Spleen (tissue), 11 donors: ENCODE measurements at regions not wholly inside any gene's neighbourhood (a gene's known extent, or its start where the extent isn't known, plus 50 kb on each side); places are given as distances from the start of the nearest gene placed in this dataset.
A peak's percentile ranks its signal among the peaks of the same experiment; 100 is the strongest.

ENCODE experiments used
- DNase-seq: peaks from one replicate; pipeline ENCODE4 v3.0.0-alpha.2; 2020
- H3K27ac ChIP-seq, 8 donors: fragments of 200-600 bp; sonication (generic) in 7 of 8; 1 replicate in 4 of 8; 2 replicates in 4 of 8; pipeline versions ENCODE4 v1.5.0 to v1.8.0; 2016 to 2021; ENCODE audit warnings: inconsistent platforms in 4 of 8, mild to moderate bottlenecking in 4 of 8, moderate library complexity in 1 of 8
- H3K27me3 ChIP-seq, 7 donors: fragments of 200-600 bp; sonication (generic) in 6 of 7; replicated peaks in 1 of 7; 1 replicate in 4 of 7; 2 replicates in 3 of 7; pipeline versions ENCODE4 v1.5.0 to v1.8.0; 2016 to 2021; ENCODE audit warnings: inconsistent platforms in 3 of 7, mild to moderate bottlenecking in 1 of 7
- H3K36me3 ChIP-seq, 6 donors: fragments of 200-600 bp; sonication (generic) in 5 of 6; 1 replicate in 4 of 6; 2 replicates in 2 of 6; pipeline versions ENCODE4 v1.5.0 to v1.8.0; 2016 to 2021; ENCODE audit warnings: inconsistent platforms in 2 of 6
- H3K4me1 ChIP-seq, 6 donors: fragments of 200-600 bp; sonication (generic) in 5 of 6; 1 replicate in 3 of 6; 2 replicates in 3 of 6; pipeline versions ENCODE4 v1.5.0 to v1.8.0; 2016 to 2021; ENCODE audit warnings: inconsistent platforms in 3 of 6
- H3K4me3 ChIP-seq, 8 donors: fragments of 200-600 bp; sonication (generic) in 7 of 8; 1 replicate in 4 of 8; 2 replicates in 4 of 8; pipeline versions ENCODE4 v1.5.0 to v1.8.0; 2016 to 2021; ENCODE audit warnings: inconsistent platforms in 4 of 8, mild to moderate bottlenecking in 4 of 8, moderate library complexity in 2 of 8
- H3K9me3 ChIP-seq, 8 donors: fragments of 200-600 bp; sonication (generic) in 7 of 8; 1 replicate in 4 of 8; 2 replicates in 4 of 8; pipeline versions ENCODE4 v1.5.0 to v1.8.0; 2016 to 2021; ENCODE audit warnings: inconsistent platforms in 4 of 8
- POLR2A ChIP-seq, 3 donors: fragments of 450-650 bp; IDR thresholded peaks; one replicate each; pipeline ENCODE4 v1.5.1; 2017; ENCODE audit warnings: antibody characterized with exemption in 3 of 3, mild to moderate bottlenecking in 1 of 3
- POLR2AphosphoS5 ChIP-seq, 3 donors: sonication (generic); formaldehyde crosslinking; IDR thresholded peaks; one replicate each; pipeline ENCODE4 v1.5.1; 2017; ENCODE audit warnings: antibody characterized with exemption in 3 of 3
- WGBS, 5 donors: extraction: QIAGEN DNeasy Blood & Tissue Kit in 3 of 5; methylation state at CpG; one replicate each; pipeline versions ENCODE4 v1.1.5 to v1.1.7; 2013 to 2018; 5-methylcytosine and 5-hydroxymethylcytosine counted together
- intact Hi-C: fragments of 100-400 bp; cut with DNase I; formaldehyde crosslinking; loops from one replicate; pipeline ENCODE4 v1.15.0; 2023; ENCODE audit warnings: low total_unique reads
- TF ChIP-seq, protein P1 (sequence below), 11 experiments: fragments of 200-600 bp in 7 of 11; fragments of 450-650 bp in 4 of 11; sonication (generic) in 4 of 11; IDR thresholded peaks in 8 of 11; conservative IDR thresholded peaks in 3 of 11; 1 replicate in 7 of 11; 2 replicates in 4 of 11; pipeline versions ENCODE4 v1.4.0 to v1.8.0; 2016 to 2021; ENCODE audit warnings: antibody characterized with exemption in 11 of 11, inconsistent platforms in 4 of 11, mild to moderate bottlenecking in 1 of 11
- donor health status: healthy with polysubstance abuse.
- donor health status: DM: no; HTN: no; CAD: no; lungs with moderate emphysema.
- donor health status: DM: no; HTN: no; CAD: no.
- donor health status: Bipolar disorder and iron deficiency.
- donor health status: healthy.
- donor health status: DM: no; HTN: no; CAD: no.
- donor health status: DM: yes; HTN: yes; CAD: no.

DNA sequence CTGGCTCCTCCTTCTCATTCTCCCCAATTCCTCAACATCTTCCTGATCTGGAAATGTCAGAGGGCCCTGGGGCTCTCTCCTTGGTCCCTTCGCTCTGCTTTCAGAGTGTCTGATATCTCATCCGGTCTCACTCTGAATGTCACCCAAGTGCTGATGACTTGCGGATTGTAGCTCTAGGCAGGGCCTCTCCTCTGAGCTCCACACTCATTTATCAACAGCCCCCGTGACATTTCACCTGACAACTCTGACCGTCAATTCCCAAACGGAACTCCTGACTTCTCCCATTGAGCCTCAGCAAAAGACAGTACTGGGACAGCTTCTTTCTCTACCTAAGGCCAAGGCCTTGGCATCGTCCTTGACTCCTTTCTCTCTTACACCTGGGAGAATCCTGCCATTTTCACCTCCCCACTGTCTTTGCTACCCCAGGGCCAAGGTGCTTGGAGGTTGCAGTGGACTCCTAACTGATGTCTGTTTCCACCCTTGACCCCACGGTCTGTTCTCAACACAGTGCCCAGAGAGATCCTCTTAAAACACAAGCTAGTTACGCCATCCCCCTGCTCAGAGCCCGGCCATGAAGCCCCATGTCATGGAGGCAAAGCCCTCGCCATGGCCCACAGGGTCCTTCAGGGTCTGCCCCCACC lies 57.5 kb upstream of the THY1 start:
- Histone ChIP-seq H3K27ac (no peak overlapping the region), H3K9me3 (no peaks in the 10 kb centered on the region), H3K36me3 (no peaks in the 10 kb centered on the region), H3K4me3 (no peak overlapping the region), H3K27me3 (peaks cover 0 to 49% (median 9%) of the 10 kb centered on the region in 7 donors), H3K4me1 (peaks cover 0 to 7% (median 4%) of the 10 kb centered on the region in 6 donors)
- TF ChIP-seq, protein P1, sequence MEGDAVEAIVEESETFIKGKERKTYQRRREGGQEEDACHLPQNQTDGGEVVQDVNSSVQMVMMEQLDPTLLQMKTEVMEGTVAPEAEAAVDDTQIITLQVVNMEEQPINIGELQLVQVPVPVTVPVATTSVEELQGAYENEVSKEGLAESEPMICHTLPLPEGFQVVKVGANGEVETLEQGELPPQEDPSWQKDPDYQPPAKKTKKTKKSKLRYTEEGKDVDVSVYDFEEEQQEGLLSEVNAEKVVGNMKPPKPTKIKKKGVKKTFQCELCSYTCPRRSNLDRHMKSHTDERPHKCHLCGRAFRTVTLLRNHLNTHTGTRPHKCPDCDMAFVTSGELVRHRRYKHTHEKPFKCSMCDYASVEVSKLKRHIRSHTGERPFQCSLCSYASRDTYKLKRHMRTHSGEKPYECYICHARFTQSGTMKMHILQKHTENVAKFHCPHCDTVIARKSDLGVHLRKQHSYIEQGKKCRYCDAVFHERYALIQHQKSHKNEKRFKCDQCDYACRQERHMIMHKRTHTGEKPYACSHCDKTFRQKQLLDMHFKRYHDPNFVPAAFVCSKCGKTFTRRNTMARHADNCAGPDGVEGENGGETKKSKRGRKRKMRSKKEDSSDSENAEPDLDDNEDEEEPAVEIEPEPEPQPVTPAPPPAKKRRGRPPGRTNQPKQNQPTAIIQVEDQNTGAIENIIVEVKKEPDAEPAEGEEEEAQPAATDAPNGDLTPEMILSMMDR (IDR thresholded peaks at IDR 0.05 in 8 of 11, conservative IDR thresholded peaks at IDR 0.05 in 3 of 11): no peak
- TF ChIP-seq POLR2AphosphoS5 (IDR thresholded peaks at IDR 0.05) (no peak), POLR2A (IDR thresholded peaks at IDR 0.05) (no peak)
- 82 to 89% (median 88%) methylated on average over 11 of the region's 11 CpGs for WGBS, 5 donors
- intact Hi-C loops: loop anchor here (10.0 kb wide), 1 partner anchor 624 kb away; no protein-coding TSS in a partner anchor
- DNase-seq: no peak

DNA sequence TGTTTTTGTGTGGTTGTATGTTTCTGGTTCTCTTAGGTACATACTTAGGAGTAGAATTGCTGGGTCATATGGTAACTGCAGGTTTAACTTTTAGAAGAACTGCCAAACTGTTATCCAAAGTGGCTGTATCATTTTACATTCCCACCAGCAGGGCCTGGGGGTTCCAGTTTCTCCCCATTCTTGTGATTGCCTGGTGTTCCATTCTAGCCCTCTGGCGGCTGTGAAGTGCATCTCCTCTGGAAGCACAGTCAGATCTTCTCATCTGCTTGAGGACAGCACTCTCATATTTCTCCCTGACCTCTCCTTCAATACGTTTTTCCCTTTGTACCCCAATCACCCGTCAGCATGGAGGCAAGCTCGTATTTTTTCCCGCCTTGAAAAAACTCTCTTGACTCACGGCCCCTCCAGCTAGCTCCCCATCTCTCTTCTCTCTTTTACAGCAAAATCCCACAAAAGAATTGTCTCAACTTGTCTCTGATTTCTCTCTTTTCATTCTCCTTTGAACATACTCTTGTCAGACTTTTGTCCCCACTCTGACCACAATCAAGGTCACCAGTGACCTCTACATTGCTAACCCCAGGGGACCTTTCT lies 56.8 kb upstream of the THY1 start:
- Histone ChIP-seq H3K36me3 (no peaks in the 10 kb centered on the region), H3K9me3 (no peaks in the 10 kb centered on the region), H3K4me3 (no peak overlapping the region), H3K27ac (no peak overlapping the region), H3K4me1 (peaks cover 0 to 10% (median 4%) of the 10 kb centered on the region in 6 donors), H3K27me3 (peaks cover 0 to 55% (median 9%) of the 10 kb centered on the region in 7 donors)
- 53 to 67% (median 62%) methylated on average over 6 of the region's 6 CpGs for WGBS, 5 donors
- no peak for TF ChIP-seq POLR2AphosphoS5 (IDR thresholded peaks at IDR 0.05)
- TF ChIP-seq, protein P1 (IDR thresholded peaks at IDR 0.05 in 8 of 11, conservative IDR thresholded peaks at IDR 0.05 in 3 of 11): peak in 2 of 11 experiments; percentile 14 to 43
- no peak for DNase-seq
- intact Hi-C loops: loop anchor here (10.0 kb wide), 1 partner anchor 625 kb away; no protein-coding TSS in a partner anchor

DNA sequence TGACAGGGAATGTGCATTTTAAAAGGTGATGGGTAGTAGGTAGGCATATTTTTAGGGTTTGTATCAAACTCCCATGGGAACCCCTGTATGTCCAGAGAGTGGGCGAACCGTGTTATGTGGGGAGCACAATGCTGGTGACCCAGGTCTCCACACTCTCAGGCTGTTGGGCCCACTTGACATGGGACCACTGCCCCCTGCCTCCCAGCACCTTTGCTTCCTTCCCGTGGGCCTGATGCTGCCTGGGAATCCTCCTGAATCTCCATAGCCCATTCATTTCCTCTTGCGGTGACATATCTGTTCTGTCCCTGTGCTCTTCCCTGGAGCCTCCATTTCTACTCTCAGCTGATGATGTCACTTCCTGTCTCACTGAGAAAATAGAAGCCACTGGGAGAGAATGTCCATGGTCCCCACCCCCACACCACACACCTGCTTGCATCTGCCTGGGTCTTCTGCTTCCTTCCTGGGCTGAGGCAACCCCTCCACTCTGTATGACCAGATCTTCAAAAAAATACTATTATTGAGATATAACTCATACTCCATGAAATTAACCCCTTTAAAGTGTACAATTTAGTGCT lies 55.8 kb upstream of the THY1 start:
- WGBS, 5 donors: 47 to 77% (median 54%) methylated on average over 4 of the region's 4 CpGs
- Histone ChIP-seq H3K4me1 (peaks cover 0 to 14% (median 4%) of the 10 kb centered on the region in 6 donors), H3K27ac (no peak overlapping the region), H3K9me3 (no peaks in the 10 kb centered on the region), H3K27me3 (peaks cover 0 to 60% (median 9%) of the 10 kb centered on the region in 7 donors), H3K36me3 (no peaks in the 10 kb centered on the region), H3K4me3 (no peak overlapping the region)
- TF ChIP-seq, protein P1 (IDR thresholded peaks at IDR 0.05 in 8 of 11, conservative IDR thresholded peaks at IDR 0.05 in 3 of 11): no peak
- TF ChIP-seq POLR2AphosphoS5 (IDR thresholded peaks at IDR 0.05) (no peak), POLR2A (IDR thresholded peaks at IDR 0.05) (no peak)
- intact Hi-C loops: no loop called here
- DNase-seq: no peak
